Fibroblast of mammary gland (primary cell): ENCODE measurements at regions not wholly inside any gene's neighbourhood (a gene's known extent, or its start where the extent isn't known, plus 50 kb on each side); places are given as distances from the start of the nearest gene placed in this dataset.

Source experiments
- DNase-seq: peaks from one replicate; pipeline ENCODE4 v3.0.0-alpha.2; 2010; ENCODE audit warnings: low read depth
- H3K4me3 ChIP-seq: 2 replicates; pipeline ENCODE4 v1.5.1; 2011; ENCODE audit warnings: low read depth, mild to moderate bottlenecking, low read length, moderate library complexity; ENCODE audit not compliant: control insufficient read depth
- TF ChIP-seq, protein P1 (sequence below): conservative IDR thresholded peaks from 2 replicates; pipeline ENCODE4 v1.5.1; 2011; ENCODE audit warnings: low read depth, low read length, inconsistent platforms; ENCODE audit not compliant: control insufficient read depth, insufficient read depth

DNA sequence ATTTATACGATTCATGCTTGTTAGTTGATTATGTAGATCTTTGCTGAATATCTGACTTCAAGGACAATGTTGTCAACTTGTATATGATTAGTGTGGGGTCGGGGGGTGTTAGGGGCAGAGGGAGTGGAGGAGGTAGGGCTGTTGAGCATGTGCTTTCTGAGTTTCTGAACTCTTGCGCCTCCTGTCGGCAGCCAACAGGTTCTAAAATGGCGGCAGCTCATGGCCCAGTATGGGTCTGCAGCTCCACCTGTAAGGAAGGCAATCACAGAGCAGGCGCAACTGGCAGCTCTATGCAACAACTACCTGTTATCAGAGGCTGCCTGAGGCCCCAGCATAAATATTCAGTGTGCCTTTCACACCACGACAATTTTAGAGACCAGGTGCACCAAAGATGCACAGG is 205.8 kb upstream of the PLXNA2 start:
- H3K4me3 ChIP-seq, result no peak overlapping the region
- no peak for DNase-seq
- TF ChIP-seq, protein P1, sequence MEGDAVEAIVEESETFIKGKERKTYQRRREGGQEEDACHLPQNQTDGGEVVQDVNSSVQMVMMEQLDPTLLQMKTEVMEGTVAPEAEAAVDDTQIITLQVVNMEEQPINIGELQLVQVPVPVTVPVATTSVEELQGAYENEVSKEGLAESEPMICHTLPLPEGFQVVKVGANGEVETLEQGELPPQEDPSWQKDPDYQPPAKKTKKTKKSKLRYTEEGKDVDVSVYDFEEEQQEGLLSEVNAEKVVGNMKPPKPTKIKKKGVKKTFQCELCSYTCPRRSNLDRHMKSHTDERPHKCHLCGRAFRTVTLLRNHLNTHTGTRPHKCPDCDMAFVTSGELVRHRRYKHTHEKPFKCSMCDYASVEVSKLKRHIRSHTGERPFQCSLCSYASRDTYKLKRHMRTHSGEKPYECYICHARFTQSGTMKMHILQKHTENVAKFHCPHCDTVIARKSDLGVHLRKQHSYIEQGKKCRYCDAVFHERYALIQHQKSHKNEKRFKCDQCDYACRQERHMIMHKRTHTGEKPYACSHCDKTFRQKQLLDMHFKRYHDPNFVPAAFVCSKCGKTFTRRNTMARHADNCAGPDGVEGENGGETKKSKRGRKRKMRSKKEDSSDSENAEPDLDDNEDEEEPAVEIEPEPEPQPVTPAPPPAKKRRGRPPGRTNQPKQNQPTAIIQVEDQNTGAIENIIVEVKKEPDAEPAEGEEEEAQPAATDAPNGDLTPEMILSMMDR, result no peak

DNA sequence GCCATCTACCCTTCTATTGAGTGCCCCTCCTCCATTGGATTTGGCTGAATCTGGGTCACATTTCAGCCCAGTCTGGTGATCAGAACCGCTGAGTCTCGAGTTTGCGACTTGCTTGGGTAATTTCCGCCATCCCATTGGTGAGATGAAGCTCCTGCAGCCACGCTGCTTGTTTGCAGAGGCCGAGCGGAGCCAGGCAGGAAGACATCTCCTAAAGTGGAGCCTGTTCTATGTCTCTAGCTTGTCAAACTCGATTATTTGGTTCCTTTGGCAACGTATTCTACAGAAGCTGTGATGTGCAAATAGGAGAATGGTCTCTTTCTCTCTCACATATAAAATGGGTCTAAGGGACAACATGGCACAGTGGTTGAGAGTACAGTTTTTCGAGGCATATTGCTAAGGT is 206.8 kb upstream of the PLXNA2 start:
- TF ChIP-seq, protein P1, result no peak
- H3K4me3 ChIP-seq, result no peak overlapping the region
- no peak for DNase-seq

DNA sequence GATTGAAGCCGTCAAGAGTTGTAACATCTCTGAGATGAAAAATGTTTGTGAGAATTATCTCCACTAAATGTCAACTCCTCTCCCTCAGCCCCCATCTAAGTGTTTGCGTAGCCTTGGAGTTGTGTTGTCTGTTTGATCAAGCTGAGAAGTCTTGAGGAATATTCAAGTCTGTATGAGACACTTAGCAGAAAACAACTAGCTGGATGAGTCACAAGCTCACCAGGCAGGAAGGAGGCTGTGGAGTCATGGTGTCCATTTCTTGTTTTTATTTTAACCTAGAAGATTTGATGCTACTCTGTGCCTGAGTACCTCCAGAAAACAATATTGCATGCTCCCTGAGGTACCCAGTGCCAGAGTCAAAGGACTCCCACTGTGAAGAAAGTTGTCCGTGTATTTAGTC is 211.6 kb upstream of the PLXNA2 start:
- TF ChIP-seq, protein P1, result no peak
- peak; percentile 3 for DNase-seq
- H3K4me3 ChIP-seq, result no peak overlapping the region

DNA sequence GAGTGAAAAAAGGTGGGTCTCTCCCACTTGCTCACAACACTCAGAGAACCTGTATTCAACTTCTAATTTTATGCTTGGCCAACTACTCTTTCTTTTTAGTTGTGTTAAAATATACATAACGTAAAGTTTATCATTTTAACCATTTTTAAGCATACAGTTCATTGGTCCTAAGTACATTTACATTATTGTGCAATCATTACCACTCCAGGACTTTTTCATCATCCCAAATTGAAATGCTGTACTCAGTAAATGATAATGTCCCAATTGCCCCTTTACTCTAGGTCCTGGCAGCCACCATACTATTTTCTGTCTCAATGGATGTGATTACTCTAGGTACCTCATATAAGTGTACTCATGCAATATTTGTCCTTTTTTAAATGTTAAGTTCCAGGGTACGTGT is 212.3 kb upstream of the PLXNA2 start:
- no peak overlapping the region for H3K4me3 ChIP-seq
- TF ChIP-seq, protein P1, result no peak
- DNase-seq, result no peak

DNA sequence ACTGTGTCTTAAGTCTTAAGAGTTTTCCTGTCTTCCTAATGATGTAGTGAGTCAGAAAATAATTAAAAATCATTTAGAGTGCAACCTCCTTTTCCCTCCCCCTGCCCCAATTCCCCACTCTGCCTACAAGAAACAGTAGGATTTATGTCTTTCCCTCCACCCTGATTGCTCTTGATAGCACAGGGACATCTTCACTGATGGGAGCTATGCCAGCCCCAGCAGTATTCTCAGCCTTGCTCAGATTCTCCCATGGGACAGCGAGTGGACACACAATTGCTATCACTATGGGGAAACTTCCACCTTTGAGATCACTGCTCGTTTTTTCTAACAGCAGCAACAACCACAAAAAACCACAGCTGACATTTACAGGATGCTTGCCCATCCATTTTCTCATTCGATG is 216.6 kb upstream of the PLXNA2 start:
- DNase-seq, result no peak
- TF ChIP-seq, protein P1, result no peak
- no peak overlapping the region for H3K4me3 ChIP-seq

DNA sequence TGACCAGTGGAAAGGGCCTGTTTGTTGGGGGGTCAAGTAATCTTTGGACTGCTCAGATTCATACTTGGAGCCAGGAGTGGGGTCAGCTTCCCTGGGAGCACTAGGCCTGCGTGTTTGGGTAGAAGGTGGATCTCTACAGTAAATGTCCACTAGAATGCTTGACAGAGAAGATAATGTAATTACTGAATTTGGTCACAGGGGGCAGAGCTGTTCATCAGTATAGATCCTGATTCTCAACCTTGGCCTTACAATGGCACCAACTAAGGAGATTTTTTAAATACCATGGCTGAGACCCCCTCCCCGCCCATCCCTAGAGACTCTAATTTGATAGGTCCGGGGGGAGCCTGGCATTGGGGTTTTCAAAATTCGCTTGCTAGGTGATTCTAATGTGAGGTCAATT is 217.5 kb upstream of the PLXNA2 start:
- no peak for DNase-seq
- TF ChIP-seq, protein P1, result peak; percentile 3
- H3K4me3 ChIP-seq, result no peak overlapping the region

DNA sequence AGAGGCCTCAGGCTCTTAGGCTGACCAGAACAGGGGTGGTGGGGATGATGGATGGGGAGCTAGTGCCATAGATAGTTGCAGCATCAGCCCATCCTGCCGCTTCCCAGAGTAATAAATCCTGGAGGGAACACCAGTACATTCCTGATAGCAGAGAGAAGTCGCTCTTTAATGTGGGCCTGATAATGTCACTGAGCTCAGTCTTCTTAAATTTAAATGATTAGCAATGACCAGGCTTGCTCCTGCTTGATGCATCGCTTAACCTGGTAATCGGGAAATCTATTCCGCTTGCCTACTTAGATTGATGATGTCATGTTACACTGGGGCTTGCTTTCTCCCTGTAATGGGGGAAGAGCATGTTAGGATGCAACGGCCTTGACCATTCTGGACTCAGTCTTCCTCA is 218.6 kb upstream of the PLXNA2 start:
- TF ChIP-seq, protein P1, result no peak
- H3K4me3 ChIP-seq, result no peak overlapping the region
- DNase-seq, result no peak
